CD14-positive monocyte (primary cell): ENCODE measurements at regions not wholly inside any gene's neighbourhood (a gene's known extent, or its start where the extent isn't known, plus 50 kb on each side); places are given as distances from the start of the nearest gene placed in this dataset.
"Not testable (repeated sequence)": the region's sequence is repeated elsewhere in the genome, so short reads cannot be mapped to it uniquely, and the experiment has no call there.

ENCODE experiments used
- DNase-seq, 3 donors: peaks; one replicate each; pipeline ENCODE4 v3.0.0-alpha.2; 2011 to 2022
- H2AFZ ChIP-seq: 2 replicates; pipeline ENCODE4 v1.6.0; 2012; ENCODE audit warnings: mild to moderate bottlenecking, low read depth, low read length, inconsistent platforms; ENCODE audit not compliant: insufficient read depth, poor library complexity, severe bottlenecking
- H3K27ac ChIP-seq, 2 donors: 1 replicate in 1 of 2; 2 replicates in 1 of 2; pipeline ENCODE4 v1.5.1; 2012 to 2013; ENCODE audit warnings: low read length in 2 of 2, control low read depth in 1 of 2, inconsistent platforms in 1 of 2, low read depth in 1 of 2, mild to moderate bottlenecking in 1 of 2
- H3K27me3 ChIP-seq, 2 donors: one replicate each; pipeline versions ENCODE4 v1.6.0 to v1.6.1; 2011 to 2013; ENCODE audit warnings: low read length in 2 of 2; ENCODE audit not compliant: control insufficient read depth in 2 of 2, insufficient read depth in 2 of 2
- H3K36me3 ChIP-seq, 2 donors: replicated peaks in 1 of 2; 1 replicate in 1 of 2; 2 replicates in 1 of 2; pipeline versions ENCODE4 v1.5.1 to v1.6.1; 2012 to 2013; ENCODE audit warnings: low read length in 2 of 2, control low read depth in 1 of 2, inconsistent platforms in 1 of 2, mild to moderate bottlenecking in 1 of 2; ENCODE audit not compliant: insufficient read depth in 2 of 2, control insufficient read depth in 1 of 2
- H3K4me1 ChIP-seq, 2 donors: 1 replicate in 1 of 2; 2 replicates in 1 of 2; pipeline versions ENCODE4 v1.5.1 to v1.6.1; 2012 to 2013; ENCODE audit warnings: low read length in 2 of 2, control low read depth in 1 of 2, inconsistent platforms in 1 of 2, mild to moderate bottlenecking in 1 of 2, moderate library complexity in 1 of 2; ENCODE audit not compliant: insufficient read depth in 2 of 2, control insufficient read depth in 1 of 2
- H3K4me2 ChIP-seq: replicated peaks from 2 replicates; pipeline ENCODE3; 2012; ENCODE audit warnings: low read length, moderate library complexity, mild to moderate bottlenecking; ENCODE audit not compliant: poor library complexity, severe bottlenecking; ENCODE audit errors: extremely low read depth
- H3K4me3 ChIP-seq, 3 experiments: fragments of 200-600 bp in 1 of 3; sonication (generic) in 1 of 3; replicated peaks in 1 of 3; 1 replicate in 2 of 3; 2 replicates in 1 of 3; pipeline ENCODE4 v1.5.1; 2011 to 2013; ENCODE audit warnings: low read length in 3 of 3, mild to moderate bottlenecking in 3 of 3, control low read depth in 2 of 3, low read depth in 2 of 3, inconsistent platforms in 1 of 3, moderate library complexity in 1 of 3
- H3K79me2 ChIP-seq: 2 replicates; pipeline ENCODE4 v1.6.0; 2012; ENCODE audit warnings: mild to moderate bottlenecking, control low read depth, inconsistent platforms, low read length, moderate library complexity; ENCODE audit not compliant: insufficient read depth
- H3K9ac ChIP-seq: 2 replicates; pipeline ENCODE4 v1.6.0; 2017; ENCODE audit warnings: low read length, mild to moderate bottlenecking; ENCODE audit not compliant: insufficient read depth, poor library complexity, severe bottlenecking
- H3K9me3 ChIP-seq, 2 donors: replicated peaks in 1 of 2; 1 replicate in 1 of 2; 2 replicates in 1 of 2; pipeline versions ENCODE4 v1.5.1 to v1.6.1; 2012 to 2013; ENCODE audit warnings: low read length in 2 of 2, control low read depth in 1 of 2; ENCODE audit not compliant: control insufficient read depth in 1 of 2, insufficient read depth in 1 of 2
- H4K20me1 ChIP-seq: 2 replicates; pipeline ENCODE4 v1.6.0; 2012; ENCODE audit warnings: mild to moderate bottlenecking, low read length, control low read depth, moderate library complexity; ENCODE audit not compliant: insufficient read depth
- H3K27ac Mint-ChIP-seq, 7 donors: one replicate each; pipeline ENCODE4 v1.8.0; 2020; ENCODE audit warnings: mild to moderate bottlenecking in 7 of 7, mixed read lengths in 7 of 7, moderate library complexity in 6 of 7, inconsistent platforms in 2 of 7
- H3K27me3 Mint-ChIP-seq, 3 donors: one replicate each; pipeline ENCODE4 v1.8.0; 2021 to 2022; ENCODE audit warnings: low read depth in 3 of 3, mild to moderate bottlenecking in 3 of 3, mixed read lengths in 3 of 3, moderate library complexity in 3 of 3, inconsistent platforms in 1 of 3
- H3K36me3 Mint-ChIP-seq, 2 donors: one replicate each; pipeline ENCODE4 v1.8.0; 2020; ENCODE audit warnings: mixed read lengths in 2 of 2, inconsistent platforms in 1 of 2, mild to moderate bottlenecking in 1 of 2
- H3K4me1 Mint-ChIP-seq: one replicate; pipeline ENCODE4 v1.8.0; 2020; ENCODE audit warnings: mild to moderate bottlenecking, mixed read lengths
- H3K4me3 Mint-ChIP-seq, 2 donors: one replicate each; pipeline ENCODE4 v1.8.0; 2020; ENCODE audit warnings: mild to moderate bottlenecking in 2 of 2, mixed read lengths in 2 of 2, moderate library complexity in 1 of 2
- H3K9me3 Mint-ChIP-seq, 7 donors: one replicate each; pipeline ENCODE4 v1.8.0; 2020 to 2022; ENCODE audit warnings: mixed read lengths in 7 of 7, mild to moderate bottlenecking in 6 of 7, moderate library complexity in 6 of 7, inconsistent platforms in 2 of 7
- WGBS: methylation state at CpG from one replicate; pipeline ENCODE4 v1.1.5; 2013; ENCODE audit warnings: missing lambda C conversion rate; ENCODE audit not compliant: insufficient coverage; 5-methylcytosine and 5-hydroxymethylcytosine counted together
- intact Hi-C, 2 donors: fragments of 100-400 bp; cut with micrococcal nuclease; formaldehyde crosslinking; loops; one replicate each; pipeline versions ENCODE4 v1.15.0 to v1.15.1; 2023
- TF ChIP-seq, protein P1 (sequence below): fragments of 200-600 bp; IDR thresholded peaks from one replicate; pipeline ENCODE4 v1.8.0; 2022; ENCODE audit warnings: antibody characterized with exemption, mild to moderate bottlenecking

DNA sequence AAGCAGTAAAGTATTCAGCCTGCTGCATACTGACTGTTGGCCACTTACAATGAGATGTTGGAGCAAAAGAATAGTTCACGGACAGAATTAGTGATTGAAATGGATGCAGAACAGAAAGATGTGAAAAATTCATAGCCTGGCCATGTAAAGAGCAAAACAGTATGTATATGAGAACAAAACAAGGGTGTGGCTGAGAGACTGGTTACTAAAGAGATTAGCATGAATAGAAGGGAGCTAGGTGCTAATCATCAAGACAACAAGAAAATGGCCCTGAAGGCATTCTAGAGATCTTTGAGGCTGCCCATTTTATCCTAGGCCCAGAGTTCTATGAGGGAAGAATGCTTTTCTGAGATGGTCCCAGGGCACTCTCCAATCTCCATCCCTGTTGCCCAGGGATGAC is 208.5 kb downstream of the ARHGEF9 start:
- Histone ChIP-seq H3K9ac (no peak overlapping the region), H3K27me3 (no peaks in the 10 kb centered on the region), H3K4me1 (no peaks in the 10 kb centered on the region), H3K36me3 (no peaks in the 10 kb centered on the region), H3K27ac (no peak overlapping the region), H3K4me2 (no peak overlapping the region), H3K9me3 (no peaks in the 10 kb centered on the region), H3K79me2 (no peaks in the 10 kb centered on the region), H2AFZ (no peak overlapping the region), H3K4me3 (no peak overlapping the region), H4K20me1 (no peaks in the 10 kb centered on the region)
- peaks cover 0 to 5% (median 0%) of the 10 kb centered on the region in 7 donors for H3K9me3 Mint-ChIP-seq
- no peak overlapping the region for H3K27ac Mint-ChIP-seq
- H3K4me1 Mint-ChIP-seq: no peaks in the 10 kb centered on the region
- TF ChIP-seq, protein P1, sequence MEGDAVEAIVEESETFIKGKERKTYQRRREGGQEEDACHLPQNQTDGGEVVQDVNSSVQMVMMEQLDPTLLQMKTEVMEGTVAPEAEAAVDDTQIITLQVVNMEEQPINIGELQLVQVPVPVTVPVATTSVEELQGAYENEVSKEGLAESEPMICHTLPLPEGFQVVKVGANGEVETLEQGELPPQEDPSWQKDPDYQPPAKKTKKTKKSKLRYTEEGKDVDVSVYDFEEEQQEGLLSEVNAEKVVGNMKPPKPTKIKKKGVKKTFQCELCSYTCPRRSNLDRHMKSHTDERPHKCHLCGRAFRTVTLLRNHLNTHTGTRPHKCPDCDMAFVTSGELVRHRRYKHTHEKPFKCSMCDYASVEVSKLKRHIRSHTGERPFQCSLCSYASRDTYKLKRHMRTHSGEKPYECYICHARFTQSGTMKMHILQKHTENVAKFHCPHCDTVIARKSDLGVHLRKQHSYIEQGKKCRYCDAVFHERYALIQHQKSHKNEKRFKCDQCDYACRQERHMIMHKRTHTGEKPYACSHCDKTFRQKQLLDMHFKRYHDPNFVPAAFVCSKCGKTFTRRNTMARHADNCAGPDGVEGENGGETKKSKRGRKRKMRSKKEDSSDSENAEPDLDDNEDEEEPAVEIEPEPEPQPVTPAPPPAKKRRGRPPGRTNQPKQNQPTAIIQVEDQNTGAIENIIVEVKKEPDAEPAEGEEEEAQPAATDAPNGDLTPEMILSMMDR: no peak
- intact Hi-C loops: no loop called here
- H3K27me3 Mint-ChIP-seq: peaks cover 0 to 1% (median 0%) of the 10 kb centered on the region in 3 donors
- DNase-seq: no peak
- H3K36me3 Mint-ChIP-seq: no peaks in the 10 kb centered on the region
- WGBS: no CpG with 5 or more reads among the region's 1 CpG
- H3K4me3 Mint-ChIP-seq: no peak overlapping the region

GRCh38 chrX:63575700-63576099 is 209.3 kb downstream of the ARHGEF9 start:
- H2AFZ ChIP-seq, H3K9me3 ChIP-seq, H3K36me3 Mint-ChIP-seq, H3K27me3 ChIP-seq, intact Hi-C loops, H3K36me3 ChIP-seq, DNase-seq, H3K27me3 Mint-ChIP-seq, H3K27ac ChIP-seq, H3K9ac ChIP-seq, H3K4me1 Mint-ChIP-seq, H3K4me2 ChIP-seq, H3K4me1 ChIP-seq, H3K4me3 ChIP-seq, H3K27ac Mint-ChIP-seq, H3K9me3 Mint-ChIP-seq, H4K20me1 ChIP-seq, H3K79me2 ChIP-seq, H3K4me3 Mint-ChIP-seq: not testable (repeated sequence)
- WGBS: no CpG with 5 or more reads among the region's 3 CpGs
